Mesodermal cell (in vitro differentiated cells): ENCODE measurements at regions not wholly inside any gene's neighbourhood (a gene's known extent, or its start where the extent isn't known, plus 50 kb on each side); places are given as distances from the start of the nearest gene placed in this dataset.

Source experiments
- H3K27ac ChIP-seq: 2 replicates; pipeline ENCODE4 v1.7.0; 2013; ENCODE audit warnings: mild to moderate bottlenecking, low read depth, low read length, moderate library complexity; ENCODE audit not compliant: severe bottlenecking
- H3K36me3 ChIP-seq: 2 replicates; pipeline ENCODE4 v1.7.1; 2013; ENCODE audit warnings: mild to moderate bottlenecking, low read length, moderate library complexity; ENCODE audit not compliant: control insufficient read depth, insufficient read depth
- H3K4me1 ChIP-seq: one replicate; pipeline ENCODE4 v1.7.1; 2013; ENCODE audit warnings: mild to moderate bottlenecking, low read length; ENCODE audit not compliant: insufficient read depth, control insufficient read depth, poor library complexity, severe bottlenecking
- H3K4me3 ChIP-seq: 2 replicates; pipeline ENCODE4 v1.7.0; 2013; ENCODE audit warnings: low read length, control low read depth, mild to moderate bottlenecking; ENCODE audit not compliant: insufficient read depth, poor library complexity, severe bottlenecking; ENCODE audit errors: extremely low read depth
- H3K9me3 ChIP-seq: 2 replicates; pipeline ENCODE4 v1.7.1; 2013; ENCODE audit warnings: mild to moderate bottlenecking, low read length, moderate library complexity; ENCODE audit not compliant: control insufficient read depth
- WGBS, 2 experiments: methylation state at CpG; one replicate each; pipeline ENCODE4 v1.1.5; 2013; ENCODE audit warnings: missing lambda C conversion rate in 2 of 2; ENCODE audit not compliant: insufficient coverage in 2 of 2; 5-methylcytosine and 5-hydroxymethylcytosine counted together

DNA sequence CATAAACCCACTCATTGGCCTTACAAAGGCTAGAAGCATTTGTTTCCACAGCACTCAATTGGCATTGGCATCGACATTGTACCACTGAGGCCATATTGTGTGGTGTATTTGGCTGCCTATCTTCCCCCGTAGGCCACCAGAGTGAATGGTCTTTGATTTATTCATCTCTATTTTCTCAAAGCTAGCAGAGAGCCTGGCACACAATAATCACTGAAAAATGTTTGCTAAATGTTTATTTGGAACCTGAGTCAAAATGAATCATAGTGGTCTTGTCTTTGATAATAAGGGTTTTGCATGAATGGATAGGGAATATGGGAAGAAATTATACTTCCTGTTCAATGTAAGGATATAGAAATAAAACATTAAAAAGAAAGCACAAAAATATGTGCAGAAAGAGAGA, 107.3 kb upstream of the SLC8A1 start:
- no peaks in the 10 kb centered on the region for H3K36me3 ChIP-seq
- H3K4me3 ChIP-seq: no peak overlapping the region

GRCh38 chr2:40564184-40564583, 112.3 kb upstream of the SLC8A1 start:
- no peaks in the 10 kb centered on the region for H3K4me1 ChIP-seq
- no peak overlapping the region for H3K27ac ChIP-seq
- no peaks in the 10 kb centered on the region for H3K36me3 ChIP-seq
- no peak overlapping the region for H3K4me3 ChIP-seq
- H3K9me3 ChIP-seq: no peaks in the 10 kb centered on the region
- WGBS, 2 experiments: 0% methylated on average over 1 of the region's 2 CpGs; no CpG with 5 or more reads in 1 of the 2 experiments

More for the DNA sequence above, 107.3 kb upstream of the SLC8A1 start:
- Histone ChIP-seq H3K4me1 (no peaks in the 10 kb centered on the region), H3K9me3 (no peaks in the 10 kb centered on the region), H3K27ac (no peak overlapping the region)
- WGBS, 2 experiments: 100% methylated on average over 1 of the region's 2 CpGs; no CpG with 5 or more reads in 1 of the 2 experiments

DNA sequence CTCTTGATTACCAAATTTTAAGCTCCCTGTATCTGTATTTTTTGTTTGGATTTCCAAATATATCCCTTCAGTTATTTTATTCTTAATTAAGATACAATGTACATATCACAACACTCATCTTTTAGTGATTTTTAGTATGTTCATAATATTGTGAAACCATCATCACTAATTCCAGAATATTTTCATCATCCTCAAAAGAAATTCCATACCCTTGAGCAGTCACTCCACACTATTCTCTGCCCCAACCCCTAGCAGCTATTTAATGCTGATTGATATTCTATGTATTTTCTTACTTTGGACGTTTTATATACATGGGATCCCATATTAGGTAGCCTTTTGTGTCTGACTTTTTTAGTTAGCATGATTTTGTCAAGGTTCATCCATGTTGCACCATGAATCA, 127.4 kb upstream of the SLC8A1 start:
- 83% methylated on average over 1 of the region's 1 CpG; no CpG with 5 or more reads in 1 of the 2 experiments for WGBS, 2 experiments
- H3K4me3 ChIP-seq: no peak overlapping the region

DNA sequence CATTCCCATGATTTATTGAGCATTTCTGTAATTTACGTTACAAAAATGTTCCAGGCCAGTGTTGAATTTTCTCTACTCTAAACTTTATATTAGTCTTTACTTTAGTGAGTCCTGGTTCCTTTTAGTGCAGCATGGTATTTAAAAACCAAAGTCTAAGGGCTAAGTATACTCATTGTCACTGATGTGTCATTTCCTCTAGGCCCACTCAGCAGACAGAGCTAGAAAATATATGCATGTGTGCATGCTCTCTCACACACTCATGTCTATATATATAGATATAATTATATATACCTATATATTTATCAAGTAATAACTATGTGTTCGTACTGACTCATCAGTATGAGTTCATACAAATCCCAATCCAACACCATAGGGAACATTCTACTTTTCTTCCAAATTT, 132.5 kb upstream of the SLC8A1 start:
- no peaks in the 10 kb centered on the region for H3K9me3 ChIP-seq
- H3K36me3 ChIP-seq: no peaks in the 10 kb centered on the region
- H3K4me3 ChIP-seq: no peak overlapping the region
- no peaks in the 10 kb centered on the region for H3K4me1 ChIP-seq
- WGBS, 2 experiments: no CpG with 5 or more reads among the region's 2 CpGs
- no peak overlapping the region for H3K27ac ChIP-seq

More for the DNA sequence above, 127.4 kb upstream of the SLC8A1 start:
- H3K36me3 ChIP-seq: no peaks in the 10 kb centered on the region
- no peak overlapping the region for H3K27ac ChIP-seq
- H3K9me3 ChIP-seq: no peaks in the 10 kb centered on the region
- H3K4me1 ChIP-seq: no peaks in the 10 kb centered on the region

DNA sequence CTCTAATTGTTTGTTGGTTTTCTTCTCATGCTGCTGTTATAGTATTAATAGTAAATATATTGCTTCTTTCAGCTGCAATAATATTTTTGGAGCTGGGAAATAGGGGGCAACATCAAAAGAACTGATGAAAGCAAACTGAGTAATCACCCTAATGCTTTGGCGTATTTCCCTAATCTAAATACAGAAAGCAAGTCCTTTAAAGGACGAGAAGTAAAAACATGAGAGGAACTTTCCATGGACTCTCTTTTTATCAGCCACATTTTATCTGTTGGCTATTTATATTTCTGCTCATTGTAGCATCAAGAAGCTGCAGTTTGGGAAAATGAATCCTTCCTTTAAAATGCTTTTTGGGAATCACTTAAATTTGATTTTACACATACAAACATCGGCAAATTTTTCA, 139.9 kb upstream of the SLC8A1 start:
- Histone ChIP-seq H3K4me1 (no peaks in the 10 kb centered on the region), H3K9me3 (no peaks in the 10 kb centered on the region), H3K27ac (no peak overlapping the region), H3K4me3 (no peak overlapping the region), H3K36me3 (no peaks in the 10 kb centered on the region)
- WGBS, 2 experiments: 100% methylated on average over 1 of the region's 3 CpGs; no CpG with 5 or more reads in 1 of the 2 experiments

DNA sequence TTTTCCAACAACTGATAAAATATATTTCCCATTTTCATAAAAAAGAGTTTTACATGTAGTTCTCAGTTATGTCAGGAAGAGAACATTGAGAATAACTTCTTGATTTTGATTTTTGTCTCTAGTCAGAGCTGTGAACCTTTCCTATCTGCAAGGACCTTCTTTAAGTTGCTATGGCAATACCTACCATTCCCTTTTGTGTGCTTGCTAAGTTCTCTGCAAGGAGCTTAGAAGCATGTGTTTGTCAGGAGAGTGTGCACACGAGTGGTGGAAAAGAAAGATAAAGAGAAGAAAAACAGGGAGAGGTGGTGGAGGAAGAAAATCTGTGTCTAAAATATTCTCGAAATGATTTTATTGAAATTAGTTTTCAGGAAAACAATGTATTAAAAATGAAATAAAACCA, 140.3 kb upstream of the SLC8A1 start:
- H3K9me3 ChIP-seq: no peaks in the 10 kb centered on the region
- no peaks in the 10 kb centered on the region for H3K36me3 ChIP-seq
- H3K4me1 ChIP-seq: no peaks in the 10 kb centered on the region
- WGBS, 2 experiments: 25 to 33% methylated on average over 1 of the region's 2 CpGs
- no peak overlapping the region for H3K4me3 ChIP-seq
- no peak overlapping the region for H3K27ac ChIP-seq

DNA sequence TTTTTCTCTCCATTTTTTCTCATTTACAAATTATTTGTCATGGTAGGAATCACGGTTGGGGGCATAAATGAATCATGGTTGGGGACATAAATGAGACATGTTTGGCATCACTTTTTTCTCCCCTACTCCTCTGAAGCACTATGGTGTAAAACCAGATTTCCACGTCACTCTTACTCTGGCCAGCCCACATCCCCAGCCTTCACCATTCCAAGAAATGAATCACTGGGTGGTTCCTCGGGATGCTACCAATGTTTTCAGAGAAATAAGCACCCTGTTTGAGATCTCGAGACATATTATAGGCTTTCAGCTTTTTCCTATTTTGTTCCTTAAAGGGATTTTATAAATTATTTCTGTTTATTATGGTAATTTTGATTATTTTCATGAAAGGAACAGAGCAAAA, 155.0 kb upstream of the SLC8A1 start:
- Histone ChIP-seq H3K9me3 (no peaks in the 10 kb centered on the region), H3K4me3 (no peak overlapping the region), H3K4me1 (no peaks in the 10 kb centered on the region), H3K27ac (no peak overlapping the region), H3K36me3 (no peaks in the 10 kb centered on the region)
- WGBS, 2 experiments: 85 to 100% methylated on average over 1 to 2 of the region's 4 CpGs

DNA sequence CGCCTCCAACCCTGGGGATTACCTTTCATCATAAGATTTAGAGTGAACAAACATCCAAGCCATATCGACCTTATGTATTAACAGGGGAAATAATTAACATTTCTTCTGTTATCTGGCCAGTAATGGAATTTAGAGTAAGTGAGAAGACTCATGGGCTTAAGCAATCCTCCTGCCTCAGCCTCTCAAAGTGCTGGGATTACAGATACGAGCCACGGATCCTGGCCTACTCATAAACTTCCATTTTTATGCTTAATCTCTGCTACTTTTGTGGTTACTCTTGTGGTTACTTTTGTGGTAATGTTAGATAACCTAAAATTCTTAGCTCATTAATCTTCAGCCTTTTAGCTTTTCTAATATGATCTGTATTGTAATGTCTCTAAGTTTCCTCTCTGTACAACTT, 159.3 kb upstream of the SLC8A1 start:
- no CpG with 5 or more reads among the region's 4 CpGs for WGBS, 2 experiments
- Histone ChIP-seq H3K27ac (no peak overlapping the region), H3K4me3 (no peak overlapping the region), H3K4me1 (no peaks in the 10 kb centered on the region), H3K9me3 (no peaks in the 10 kb centered on the region), H3K36me3 (no peaks in the 10 kb centered on the region)

- 40% methylated on average over 1 of the region's 3 CpGs; no CpG with 5 or more reads in 1 of the 2 experiments for WGBS, 2 experiments
- no peaks in the 10 kb centered on the region for H3K36me3 ChIP-seq
- H3K4me1 ChIP-seq: no peaks in the 10 kb centered on the region
- H3K27ac ChIP-seq: no peak overlapping the region
- no peaks in the 10 kb centered on the region for H3K9me3 ChIP-seq
- H3K4me3 ChIP-seq: no peak overlapping the region
Observed at GRCh38 chr2:40625849-40626248, 174.0 kb upstream of the SLC8A1 start.

GRCh38 chr2:40628556-40628955, 176.7 kb upstream of the SLC8A1 start:
- Histone ChIP-seq H3K9me3 (no peaks in the 10 kb centered on the region), H3K27ac (no peak overlapping the region), H3K4me1 (no peaks in the 10 kb centered on the region), H3K4me3 (no peak overlapping the region), H3K36me3 (no peaks in the 10 kb centered on the region)
- WGBS, 2 experiments: no CpG with 5 or more reads among the region's 3 CpGs

DNA sequence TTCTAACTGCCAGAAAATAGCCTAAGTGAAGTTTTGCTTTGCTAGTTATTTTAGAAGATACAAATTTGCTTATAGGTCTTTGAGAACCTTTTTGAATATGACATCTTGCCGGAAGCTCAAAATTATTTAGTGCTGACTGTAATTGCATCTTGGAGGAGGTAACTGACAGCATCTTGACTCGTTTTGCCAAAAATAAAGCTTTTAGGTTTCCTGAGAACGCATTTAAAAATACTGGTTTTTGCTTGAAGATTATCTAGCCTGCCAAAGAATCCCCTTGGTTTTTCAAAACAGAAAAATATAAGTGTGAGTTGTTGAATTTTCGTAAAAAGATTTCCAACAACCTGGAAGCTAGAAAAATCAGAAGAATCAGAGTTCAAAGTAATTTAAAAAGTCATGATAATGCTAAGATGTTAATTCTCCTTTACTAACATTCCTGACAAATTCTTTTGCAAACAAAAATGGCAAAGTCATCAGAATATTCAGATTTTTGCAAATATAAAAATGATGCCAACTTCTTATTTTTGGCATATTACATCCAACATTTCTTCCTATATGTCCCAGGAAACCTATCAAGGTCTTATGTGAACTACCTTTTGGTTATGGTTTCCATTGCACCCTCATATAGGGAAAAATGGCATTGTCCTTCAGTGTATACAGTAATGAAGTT, 178.0 kb upstream of the SLC8A1 start:
- no peak overlapping the region for H3K4me3 ChIP-seq
- H3K9me3 ChIP-seq: no peaks in the 10 kb centered on the region
- 85 to 100% methylated on average over 2 of the region's 4 CpGs for WGBS, 2 experiments
- no peaks in the 10 kb centered on the region for H3K4me1 ChIP-seq
- H3K36me3 ChIP-seq: no peaks in the 10 kb centered on the region
- no peak overlapping the region for H3K27ac ChIP-seq
